GM03348 (cell line): ENCODE measurements at regions not wholly inside any gene's neighbourhood (a gene's known extent, or its start where the extent isn't known, plus 50 kb on each side); places are given as distances from the start of the nearest gene placed in this dataset.
A peak's percentile ranks its signal among the peaks of the same experiment; 100 is the strongest.

Source experiments
- DNase-seq: peaks from one replicate; pipeline ENCODE4 v3.0.0; 2012; ENCODE audit warnings: low spot score

- DNase-seq = no peak
Measured at GRCh38 chr20:39825950-39826349, 863.1 kb downstream of the MAFB start.

DNA sequence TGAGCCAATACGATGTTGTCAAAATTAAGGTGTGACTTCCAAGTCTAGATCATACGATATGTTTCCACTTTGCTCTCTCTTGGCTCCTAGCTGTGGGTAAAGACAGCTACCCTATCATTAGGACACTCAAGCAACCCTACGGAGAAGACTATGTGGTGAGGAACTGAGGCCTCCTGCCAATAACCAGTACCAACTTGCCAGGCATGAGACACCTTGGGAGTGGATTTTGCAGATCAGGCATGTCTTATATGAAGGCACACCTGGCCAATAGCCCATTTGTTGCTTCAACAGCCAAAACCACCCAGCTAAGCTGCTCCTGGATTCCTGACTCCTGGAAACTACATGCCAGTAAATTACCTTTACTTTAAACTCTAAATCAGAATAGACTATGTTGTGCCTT is 863.4 kb downstream of the DHX35 start:
- no peak for DNase-seq

GRCh38 chr20:39823224-39823623 is 861.1 kb downstream of the DHX35 start:
- peak; percentile 65 for DNase-seq

DNA sequence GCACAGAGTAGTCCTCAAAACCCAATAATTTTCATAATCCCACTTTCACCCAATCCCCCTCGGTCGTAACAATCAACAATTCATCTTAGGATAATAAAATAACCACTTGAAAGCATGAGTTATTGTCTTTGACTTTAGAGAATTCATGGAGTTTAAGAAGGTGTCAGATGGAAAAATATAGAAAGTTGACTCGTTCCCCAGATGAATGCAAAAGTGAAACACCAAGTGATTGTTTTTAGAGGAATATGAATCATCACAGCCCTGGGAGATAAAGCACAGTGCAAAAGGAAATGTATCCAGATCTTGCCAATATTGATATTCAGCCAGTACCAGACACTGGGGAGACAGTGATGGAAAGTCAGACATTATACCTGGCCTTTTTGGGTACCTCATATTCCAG is 860.5 kb downstream of the DHX35 start:
- peak; percentile 40 for DNase-seq

DNA sequence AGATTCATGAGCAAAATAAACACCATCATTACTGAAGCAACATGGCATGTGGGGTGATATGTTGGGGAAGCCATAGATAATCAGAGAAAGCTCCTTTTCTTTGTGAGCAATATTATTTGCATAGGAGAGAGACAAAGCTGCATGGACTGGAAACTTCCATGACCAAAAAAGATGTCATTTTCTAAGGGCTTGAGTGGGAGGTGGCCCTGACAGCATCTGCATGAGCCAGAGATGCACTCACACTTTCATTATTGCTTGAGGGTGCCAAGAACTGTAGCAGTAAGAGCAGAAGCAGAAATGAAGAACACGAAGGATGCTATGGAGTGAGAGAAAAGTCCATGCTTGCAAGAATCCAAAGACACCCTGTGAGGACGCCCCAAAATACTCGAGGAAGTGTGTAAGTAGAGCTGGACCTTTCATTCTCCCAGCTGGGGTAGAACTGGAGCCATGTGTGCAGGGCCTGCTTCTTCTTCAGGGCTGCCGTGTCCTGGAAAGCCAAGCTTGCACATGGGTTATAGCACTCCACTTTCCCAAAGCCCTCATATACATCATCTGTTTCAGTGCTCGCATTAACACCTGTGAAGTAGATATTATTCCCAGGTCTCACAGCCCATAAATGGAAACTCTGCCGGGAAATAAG is 851.2 kb downstream of the DHX35 start:
- no peak for DNase-seq

GRCh38 chr20:39812116-39812515 is 850.0 kb downstream of the DHX35 start:
- no peak for DNase-seq

GRCh38 chr20:39810309-39810708 is 848.2 kb downstream of the DHX35 start:
- DNase-seq = no peak

DNA sequence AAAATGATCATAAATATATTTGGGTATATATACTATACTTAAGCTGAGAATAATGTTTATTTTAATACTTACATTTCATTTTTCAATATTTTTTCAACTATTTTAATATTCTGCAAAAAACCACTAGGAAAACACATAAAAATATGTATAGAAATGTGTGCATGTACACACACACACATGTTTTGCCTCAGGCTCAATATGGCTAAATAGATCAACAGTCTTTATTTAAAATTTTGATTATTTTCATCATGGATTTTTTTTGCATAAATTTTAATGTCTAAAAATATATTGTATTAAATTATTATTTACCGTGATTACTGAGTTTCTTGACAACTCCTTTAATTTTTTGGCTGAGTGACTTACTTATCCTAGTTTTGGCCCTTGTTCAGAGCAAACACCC is 846.5 kb downstream of the DHX35 start:
- DNase-seq = no peak

GRCh38 chr20:39800548-39800947 is 838.4 kb downstream of the DHX35 start:
- DNase-seq = peak; percentile 56

- peak; percentile 43 for DNase-seq
Measured at GRCh38 chr20:39800111-39800510, 838.0 kb downstream of the DHX35 start.

GRCh38 chr20:39799366-39799965 is 837.3 kb downstream of the DHX35 start:
- no peak for DNase-seq

- DNase-seq = no peak
Measured at GRCh38 chr20:39795401-39796272, 833.5 kb downstream of the DHX35 start.

GRCh38 chr20:39792334-39792733 is 830.2 kb downstream of the DHX35 start:
- DNase-seq = no peak

- DNase-seq = no peak
Measured at GRCh38 chr20:39789411-39789810, 827.3 kb downstream of the DHX35 start.

GRCh38 chr20:39785252-39785917 is 823.2 kb downstream of the DHX35 start:
- no peak for DNase-seq

GRCh38 chr20:39784693-39785092 is 822.5 kb downstream of the DHX35 start:
- DNase-seq = no peak

DNA sequence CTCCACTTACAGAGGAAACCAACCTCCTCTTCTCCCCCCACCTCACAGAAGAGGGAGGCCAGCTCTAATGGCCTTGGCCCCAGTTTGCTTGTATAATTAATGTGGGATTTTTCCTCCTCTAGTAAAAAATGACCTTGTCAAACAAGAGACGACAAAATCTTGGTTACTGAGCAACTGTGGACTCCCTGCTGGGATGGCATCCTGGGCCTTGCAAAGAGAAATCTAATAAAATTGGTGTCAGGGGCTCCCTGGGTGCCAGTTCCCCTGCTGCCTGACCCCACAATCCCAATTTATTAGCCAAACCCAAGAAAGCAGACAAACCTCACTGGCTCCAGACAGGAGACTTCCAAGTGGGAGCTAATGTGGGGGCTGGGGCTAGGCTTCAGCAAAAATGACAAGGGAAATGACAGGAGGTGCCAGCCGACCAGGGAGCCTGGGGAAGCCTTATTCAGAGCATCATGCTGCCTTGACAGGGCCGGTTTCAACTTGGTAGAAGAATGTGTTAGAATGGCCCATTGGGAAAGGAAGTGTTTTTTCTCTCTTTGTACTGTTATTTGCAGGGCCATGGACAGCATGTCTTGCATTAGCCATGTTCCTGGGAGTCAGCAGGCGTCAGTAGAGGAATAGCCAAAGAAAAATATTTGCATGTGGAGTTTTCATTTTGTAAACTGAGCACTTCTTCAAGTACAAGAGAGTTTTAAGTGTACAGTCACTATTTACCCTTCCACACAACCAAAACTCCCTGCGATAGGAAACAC is 816.9 kb downstream of the DHX35 start:
- DNase-seq = no peak

- no peak for DNase-seq
Measured at GRCh38 chr20:39778431-39778830, 816.3 kb downstream of the DHX35 start.

GRCh38 chr20:39777610-39778009 is 815.5 kb downstream of the DHX35 start:
- no peak for DNase-seq

GRCh38 chr20:39775110-39775509 is 813.0 kb downstream of the DHX35 start:
- DNase-seq = peak; percentile 60

DNA sequence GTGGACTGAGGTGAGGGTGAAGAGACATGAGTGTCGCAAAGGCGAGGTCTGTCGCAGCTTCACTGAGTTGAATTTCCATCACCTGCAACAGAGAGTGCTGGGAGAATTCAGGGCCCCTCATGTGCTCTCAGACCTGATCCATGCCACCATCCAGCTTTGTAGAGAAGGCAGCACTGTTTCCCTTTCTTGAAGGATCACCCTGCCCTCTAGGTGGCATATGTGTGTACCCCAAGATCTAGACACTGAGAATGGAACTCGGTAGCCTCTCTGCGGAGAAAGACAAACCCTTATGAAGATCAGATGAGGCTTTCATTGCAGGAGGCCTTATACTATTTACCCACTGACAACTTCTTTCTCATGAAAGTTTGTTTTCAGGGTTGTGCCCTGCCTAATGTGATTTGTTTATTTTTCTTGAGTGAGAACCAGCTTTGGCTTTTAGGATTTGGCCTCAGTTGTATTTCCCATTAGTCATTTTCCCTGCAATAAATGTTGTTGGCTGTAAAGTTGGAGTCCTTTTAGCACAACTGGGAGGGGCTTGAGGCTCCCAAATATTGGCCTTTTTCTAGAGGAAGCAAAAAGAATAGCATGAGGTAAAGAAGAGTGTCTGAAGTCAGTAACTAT is 811.3 kb downstream of the DHX35 start:
- DNase-seq = no peak
